Dedifferentiated amniotic fluid mesenchymal stem cell (primary cell): ENCODE measurements at regions not wholly inside any gene's neighbourhood (a gene's known extent, or its start where the extent isn't known, plus 50 kb on each side); places are given as distances from the start of the nearest gene placed in this dataset.

ENCODE experiments used
- DNase-seq: peaks from one replicate; pipeline ENCODE4 v3.0.0-alpha.2; 2016; ENCODE audit errors: extremely low spot score

GRCh38 chr15:68500363-68501258 is 68.6 kb upstream of the ITGA11 start:
- peak; percentile 31 for DNase-seq

DNA sequence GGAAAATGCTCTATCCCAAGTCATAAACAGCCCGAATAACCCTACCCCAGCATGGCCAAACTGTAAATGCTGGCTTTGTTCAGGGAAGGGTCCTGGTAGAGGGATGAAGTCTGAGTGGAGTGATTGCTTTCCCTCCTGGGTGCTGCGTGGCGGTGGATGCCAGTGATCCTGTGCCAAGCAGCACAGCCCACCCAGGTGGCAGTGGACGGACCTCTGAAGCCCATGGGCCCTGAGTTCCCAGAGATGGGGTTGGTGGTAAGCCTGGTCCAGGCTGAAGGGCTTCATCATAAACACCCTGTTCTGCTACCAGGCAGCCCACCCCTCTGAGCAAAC is 69.3 kb upstream of the ITGA11 start:
- no peak for DNase-seq

GRCh38 chr15:68501616-68502015 is 69.7 kb upstream of the ITGA11 start:
- no peak for DNase-seq

DNA sequence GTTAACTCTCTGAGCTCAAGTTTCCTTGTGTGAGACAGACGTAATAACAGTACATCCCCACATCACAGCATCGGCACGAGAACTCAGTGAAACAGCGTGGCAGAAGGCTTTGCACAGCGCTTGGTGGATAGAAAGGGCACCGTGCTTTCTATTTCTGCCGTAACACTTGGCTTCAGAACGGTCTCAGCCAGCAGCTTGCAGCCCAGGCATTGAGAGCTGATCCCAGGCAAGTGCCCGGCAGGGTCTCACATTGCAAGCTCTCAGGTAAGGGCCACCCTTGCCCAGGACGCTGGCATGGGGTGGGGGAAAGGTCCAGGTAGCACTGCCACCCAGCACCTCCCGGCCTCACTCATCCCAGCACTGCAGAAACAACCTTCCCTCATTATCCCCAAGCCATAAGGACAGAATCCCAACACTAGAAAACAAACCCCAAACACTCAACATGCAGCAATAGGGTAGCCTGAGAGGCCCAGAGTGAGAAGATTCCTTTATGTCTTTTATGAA is 70.5 kb upstream of the ITGA11 start:
- DNase-seq, result no peak

DNA sequence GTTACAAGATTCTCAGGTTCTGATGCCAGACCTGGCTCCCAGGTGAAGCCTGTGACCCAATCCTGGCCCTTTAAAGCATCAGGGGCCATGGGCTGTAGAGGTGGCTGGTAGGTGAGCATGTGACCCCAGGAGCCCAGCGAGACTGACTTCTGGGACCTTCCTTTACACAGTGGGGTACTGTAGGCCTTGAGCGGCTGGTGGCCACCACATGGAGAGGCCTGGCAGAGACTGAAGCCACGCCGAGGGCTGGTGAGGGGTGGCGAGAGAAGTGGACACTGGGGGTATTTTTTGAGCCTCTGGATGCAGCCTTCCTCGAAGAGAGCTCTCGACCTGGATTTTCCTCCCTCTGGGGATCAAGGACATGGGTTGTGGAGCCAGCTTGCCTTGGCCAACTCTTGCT is 71.2 kb upstream of the ITGA11 start:
- no peak for DNase-seq

- DNase-seq, result no peak
These were observed 72.1 kb upstream of the ITGA11 start for GRCh38 chr15:68503791-68504680.

GRCh38 chr15:68504681-68505170 is 72.8 kb upstream of the ITGA11 start:
- no peak for DNase-seq

GRCh38 chr15:68506071-68506470 is 72.7 kb upstream of the CORO2B start:
- DNase-seq, result no peak

GRCh38 chr15:68507447-68507846 is 71.3 kb upstream of the CORO2B start:
- no peak for DNase-seq

DNA sequence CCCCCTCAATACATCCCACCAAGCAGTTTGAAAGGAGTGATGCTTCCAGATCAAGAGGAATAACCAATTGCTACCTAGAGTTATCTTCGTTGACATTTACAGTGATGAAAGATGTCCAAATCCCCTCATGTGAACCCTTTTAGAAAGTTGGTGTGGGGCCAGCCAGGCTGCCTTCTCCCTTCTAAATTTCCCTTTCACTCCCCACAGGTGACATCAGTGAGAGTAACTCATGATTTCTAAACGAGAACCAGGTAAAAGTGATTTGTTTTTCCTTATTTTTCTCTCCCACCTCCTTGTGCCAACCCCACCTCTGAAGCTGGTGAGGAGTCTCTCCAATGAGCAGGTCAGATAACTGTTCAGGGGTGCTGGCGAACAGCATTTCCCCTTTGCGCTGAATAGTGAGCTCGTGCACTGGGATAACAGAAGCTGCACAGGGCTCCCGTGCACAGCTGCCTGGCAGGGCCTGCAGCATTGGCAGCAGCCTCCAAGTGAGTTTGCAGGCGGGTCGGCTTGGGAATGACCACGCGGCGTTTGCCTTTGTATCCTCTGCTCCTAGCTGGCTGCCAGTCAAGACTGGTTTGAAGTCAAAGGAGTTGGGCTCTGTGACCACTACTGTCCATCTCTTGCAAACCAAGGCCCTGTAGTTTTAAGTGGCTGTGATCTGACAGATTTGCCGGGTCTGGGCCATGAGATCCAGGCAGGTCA is 70.2 kb upstream of the CORO2B start:
- no peak for DNase-seq

- DNase-seq, result no peak
These were observed 68.2 kb upstream of the CORO2B start for GRCh38 chr15:68510558-68510957.

DNA sequence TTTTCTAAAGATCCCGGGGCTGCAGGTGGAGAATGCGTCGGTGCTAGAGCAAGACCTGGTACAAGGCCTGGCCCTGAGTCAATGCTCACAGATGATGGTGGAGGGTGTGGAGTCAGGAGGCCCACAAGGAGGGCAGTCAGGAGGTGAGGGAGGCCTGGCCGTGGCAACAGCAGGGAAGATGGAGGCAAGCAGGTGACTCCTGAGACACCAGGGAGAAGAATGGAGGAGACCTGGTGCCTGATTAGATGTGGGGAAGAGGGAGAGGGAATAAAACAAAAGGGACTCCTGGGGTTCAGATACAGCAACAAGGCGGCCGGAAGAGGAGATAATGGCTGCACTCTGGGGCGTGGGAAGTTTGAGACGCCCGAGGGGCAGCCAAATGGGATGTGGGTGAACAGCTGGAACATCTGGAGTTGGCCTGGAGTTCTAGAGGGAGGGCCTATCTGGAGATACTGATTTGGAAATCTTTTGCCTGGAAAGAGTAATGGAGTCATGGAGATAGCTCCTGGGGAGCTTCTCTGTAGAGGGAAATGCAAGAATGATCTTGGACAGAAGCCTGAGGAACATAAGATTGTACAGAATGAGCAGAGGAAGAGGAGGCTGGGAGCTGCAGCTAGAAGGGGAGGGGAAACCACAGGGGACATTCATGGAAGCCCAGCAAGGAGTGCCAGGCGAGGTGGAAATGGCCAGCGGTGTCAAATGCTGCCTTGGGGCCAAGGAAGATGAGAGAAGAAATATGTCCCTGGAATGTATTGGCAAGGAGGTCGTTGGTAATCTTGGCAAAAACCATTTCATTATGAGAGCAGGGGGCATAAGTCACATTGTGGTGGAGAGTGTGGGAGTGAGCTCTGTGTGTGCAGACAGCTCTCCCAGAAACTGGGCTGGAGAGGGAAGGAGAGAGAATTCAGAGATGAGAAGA is 67.5 kb upstream of the CORO2B start:
- peak; percentile 59 for DNase-seq

- no peak for DNase-seq
These were observed 66.7 kb upstream of the CORO2B start for GRCh38 chr15:68512052-68512451.

GRCh38 chr15:68512598-68512997 is 66.2 kb upstream of the CORO2B start:
- DNase-seq, result no peak

DNA sequence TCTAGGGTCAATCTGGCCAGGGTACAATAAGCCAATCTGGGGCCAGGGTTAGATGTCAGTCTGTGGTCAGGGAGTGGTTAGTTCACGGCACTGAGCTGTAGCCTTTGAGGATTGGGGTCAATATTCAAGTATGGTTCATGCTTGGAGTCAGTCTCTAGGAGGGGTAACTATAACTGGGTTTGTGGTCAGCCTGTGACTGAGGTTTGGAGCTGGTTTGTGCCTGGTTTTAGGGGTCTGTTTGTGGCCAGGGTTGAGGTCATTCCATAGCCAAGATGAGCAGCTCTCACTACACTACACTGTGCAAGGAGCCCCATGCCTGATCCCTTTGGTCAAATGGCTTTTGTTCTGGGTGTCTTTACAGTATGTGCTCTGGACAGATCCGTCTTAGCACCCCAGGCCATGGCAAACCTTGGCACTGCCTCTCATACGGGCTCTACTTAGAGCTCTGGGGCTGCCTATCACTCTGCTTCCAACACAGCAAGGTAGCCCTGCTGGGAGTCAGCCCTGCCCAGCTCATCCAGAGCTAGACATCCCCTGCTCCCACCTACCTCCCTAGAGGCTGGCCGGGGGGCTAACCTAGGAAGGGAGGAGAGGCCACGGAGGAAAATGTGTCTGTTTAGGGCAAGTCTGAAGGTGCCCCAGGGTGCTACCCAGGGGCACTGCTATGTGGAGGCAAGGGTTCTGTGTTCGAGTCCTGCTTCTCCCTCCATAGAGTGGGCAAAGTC is 63.3 kb upstream of the CORO2B start:
- no peak for DNase-seq

- no peak for DNase-seq
These were observed 61.5 kb upstream of the CORO2B start for GRCh38 chr15:68517285-68517761.

- no peak for DNase-seq
These were observed 60.7 kb upstream of the CORO2B start for GRCh38 chr15:68518046-68518445.

- no peak for DNase-seq
These were observed 59.9 kb upstream of the CORO2B start for GRCh38 chr15:68518785-68519430.
